ENCODE measurements at regions not wholly inside any gene's neighbourhood (a gene's known extent, or its start where the extent isn't known, plus 50 kb on each side); places are given as distances from the start of the nearest gene placed in this dataset.

- TF ChIP-seq CTCF (IDR thresholded peaks at IDR 0.05 in 2 of 3, conservative IDR thresholded peaks at IDR 0.05 in 1 of 3; ENCODE audit: borderline replicate concordance in 1 of 3, insufficient read depth in 1 of 3, low read depth in 2 of 3, low read length in 2 of 3) (no peak), SRF (IDR thresholded peaks at IDR 0.05; ENCODE audit: low read depth) (no peak), EZH2 (IDR thresholded peaks at IDR 0.05) (no peak), POLR2A (IDR thresholded peaks at IDR 0.05; ENCODE audit: borderline replicate concordance, extremely low read depth, insufficient read depth, insufficient read length) (no peak), RAD21 (IDR thresholded peaks at IDR 0.05; ENCODE audit: low read depth) (no peak), ZNF274 (IDR thresholded peaks at IDR 0.05; ENCODE audit: low read depth, low read length) (no peak), POLR2AphosphoS5 (IDR thresholded peaks at IDR 0.05; ENCODE audit: low read depth, low read length) (no peak), JUND (IDR thresholded peaks at IDR 0.05) (no peak), SP1 (IDR thresholded peaks at IDR 0.05; ENCODE audit: low read depth) (no peak), CEBPB (IDR thresholded peaks at IDR 0.05; ENCODE audit: low read depth) (no peak), REST (IDR thresholded peaks at IDR 0.05; ENCODE audit: low read depth) (no peak), MAX (IDR thresholded peaks at IDR 0.05) (no peak)
Observed at GRCh38 chr10:28973309-28973972, 296.1 kb downstream of the BAMBI start.

Measured in HCT116 (cell line).